ENCODE measurements at regions not wholly inside any gene's neighbourhood (a gene's known extent, or its start where the extent isn't known, plus 50 kb on each side); places are given as distances from the start of the nearest gene placed in this dataset.

GRCh38 chr2:136362676-136363390 lies 244.9 kb upstream of the CXCR4 start:
- TF ChIP-seq CTCF (IDR thresholded peaks at IDR 0.05), result no peak
- no peak for TF ChIP-seq POLR2A (IDR thresholded peaks at IDR 0.05)
- TF ChIP-seq POLR2AphosphoS5 (IDR thresholded peaks at IDR 0.05), result no peak
- no peak for TF ChIP-seq EP300 (IDR thresholded peaks at IDR 0.05)
